ENCODE measurements at regions not wholly inside any gene's neighbourhood (a gene's known extent, or its start where the extent isn't known, plus 50 kb on each side); places are given as distances from the start of the nearest gene placed in this dataset.

DNA sequence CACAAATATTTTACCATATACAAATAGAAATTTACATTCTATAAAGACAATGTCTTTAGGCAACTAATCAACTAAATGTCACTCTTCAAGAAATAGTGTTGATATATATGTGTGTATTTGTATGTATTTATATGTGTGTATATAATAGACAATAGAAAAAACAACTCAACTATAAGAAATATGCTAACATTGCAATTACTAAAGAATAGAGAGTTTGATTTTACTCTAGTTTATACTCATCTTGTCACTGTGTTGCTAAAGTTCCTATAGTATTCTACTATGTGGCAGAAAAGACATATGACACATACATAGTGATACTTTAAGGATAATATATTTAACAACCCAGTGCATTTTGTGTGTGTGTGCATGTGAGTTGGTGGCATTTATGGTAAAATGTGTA lies 1728.3 kb downstream of the PLA2G4A start:
- H2AFZ ChIP-seq (ENCODE audit: low read length) = no peak overlapping the region
- H3K4me1 ChIP-seq (ENCODE audit: insufficient read depth, low read length, severe bottlenecking) = no peaks in the 10 kb centered on the region
- no peak overlapping the region for H3K4me3 ChIP-seq (ENCODE audit: low read depth, low read length, poor library complexity, severe bottlenecking)
- no peak for TF ChIP-seq EZH2 (IDR thresholded peaks at IDR 0.05; ENCODE audit: borderline replicate concordance, low read length)
- TF ChIP-seq, protein P1, sequence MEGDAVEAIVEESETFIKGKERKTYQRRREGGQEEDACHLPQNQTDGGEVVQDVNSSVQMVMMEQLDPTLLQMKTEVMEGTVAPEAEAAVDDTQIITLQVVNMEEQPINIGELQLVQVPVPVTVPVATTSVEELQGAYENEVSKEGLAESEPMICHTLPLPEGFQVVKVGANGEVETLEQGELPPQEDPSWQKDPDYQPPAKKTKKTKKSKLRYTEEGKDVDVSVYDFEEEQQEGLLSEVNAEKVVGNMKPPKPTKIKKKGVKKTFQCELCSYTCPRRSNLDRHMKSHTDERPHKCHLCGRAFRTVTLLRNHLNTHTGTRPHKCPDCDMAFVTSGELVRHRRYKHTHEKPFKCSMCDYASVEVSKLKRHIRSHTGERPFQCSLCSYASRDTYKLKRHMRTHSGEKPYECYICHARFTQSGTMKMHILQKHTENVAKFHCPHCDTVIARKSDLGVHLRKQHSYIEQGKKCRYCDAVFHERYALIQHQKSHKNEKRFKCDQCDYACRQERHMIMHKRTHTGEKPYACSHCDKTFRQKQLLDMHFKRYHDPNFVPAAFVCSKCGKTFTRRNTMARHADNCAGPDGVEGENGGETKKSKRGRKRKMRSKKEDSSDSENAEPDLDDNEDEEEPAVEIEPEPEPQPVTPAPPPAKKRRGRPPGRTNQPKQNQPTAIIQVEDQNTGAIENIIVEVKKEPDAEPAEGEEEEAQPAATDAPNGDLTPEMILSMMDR (IDR thresholded peaks at IDR 0.05; ENCODE audit: low read length) = no peak
- no peak overlapping the region for H3K4me2 ChIP-seq (ENCODE audit: low read length)
- no peaks in the 10 kb centered on the region for H3K79me2 ChIP-seq (ENCODE audit: insufficient read depth, low read length)
- no peak overlapping the region for H3K27ac ChIP-seq (ENCODE audit: low read depth, low read length, poor library complexity, severe bottlenecking)
- no peaks in the 10 kb centered on the region for H4K20me1 ChIP-seq (ENCODE audit: insufficient read depth, low read length)
- no peaks in the 10 kb centered on the region for H3K9me3 ChIP-seq (ENCODE audit: low read length)
- H3F3A ChIP-seq (ENCODE audit: insufficient read depth, low read length) = no peaks in the 10 kb centered on the region
- H3K36me3 ChIP-seq (ENCODE audit: insufficient read depth, low read length) = no peaks in the 10 kb centered on the region
- no peaks in the 10 kb centered on the region for H3K27me3 ChIP-seq (ENCODE audit: insufficient read depth, low read length)
- no peaks in the 10 kb centered on the region for H3K9me2 ChIP-seq (ENCODE audit: low read depth, low read length)
- no peak overlapping the region for H3K9ac ChIP-seq (ENCODE audit: low read length)

DNA sequence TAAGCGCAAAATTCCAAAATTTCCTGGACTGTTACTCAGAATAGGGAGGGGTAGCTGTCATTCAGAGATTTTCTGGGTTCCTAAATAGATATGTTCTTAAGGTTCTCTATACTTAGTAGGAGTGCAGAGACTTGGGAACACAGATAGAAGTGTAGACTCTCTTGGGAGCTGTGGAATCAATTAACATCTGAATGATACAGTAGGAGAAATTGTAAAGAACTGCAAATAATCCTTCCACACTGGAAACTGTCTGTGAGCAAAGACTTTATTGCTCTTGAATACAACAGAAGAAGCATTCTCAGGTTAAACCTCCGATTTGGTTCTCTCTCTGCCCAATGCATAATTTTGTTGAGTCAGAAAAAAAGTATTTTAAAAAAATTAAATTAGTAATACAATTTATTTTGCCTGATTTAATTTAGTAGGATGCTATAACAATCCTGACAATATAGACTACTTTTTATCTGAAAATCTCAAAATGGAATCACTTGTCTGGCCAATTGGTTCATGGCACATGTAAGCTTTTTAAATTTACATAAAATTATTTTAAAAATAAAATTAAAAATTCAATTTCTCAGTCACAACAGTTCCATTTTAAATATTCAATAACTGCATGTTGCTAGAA lies 1754.3 kb downstream of the PLA2G4A start:
- Histone ChIP-seq H4K20me1 (ENCODE audit: insufficient read depth, low read length) (no peaks in the 10 kb centered on the region), H3K27me3 (ENCODE audit: insufficient read depth, low read length) (no peaks in the 10 kb centered on the region), H3F3A (ENCODE audit: insufficient read depth, low read length) (no peaks in the 10 kb centered on the region), H3K9ac (ENCODE audit: low read length) (no peak overlapping the region), H3K4me1 (ENCODE audit: insufficient read depth, low read length, severe bottlenecking) (no peaks in the 10 kb centered on the region), H3K9me3 (ENCODE audit: low read length) (no peaks in the 10 kb centered on the region), H2AFZ (ENCODE audit: low read length) (no peak overlapping the region), H3K4me2 (ENCODE audit: low read length) (no peak overlapping the region), H3K79me2 (ENCODE audit: insufficient read depth, low read length) (no peaks in the 10 kb centered on the region), H3K36me3 (ENCODE audit: insufficient read depth, low read length) (no peaks in the 10 kb centered on the region), H3K9me2 (ENCODE audit: low read depth, low read length) (no peaks in the 10 kb centered on the region), H3K4me3 (ENCODE audit: low read depth, low read length, poor library complexity, severe bottlenecking) (no peak overlapping the region), H3K27ac (ENCODE audit: low read depth, low read length, poor library complexity, severe bottlenecking) (no peak overlapping the region)
- no peak for TF ChIP-seq EZH2 (IDR thresholded peaks at IDR 0.05; ENCODE audit: borderline replicate concordance, low read length)
- TF ChIP-seq, protein P1 (IDR thresholded peaks at IDR 0.05; ENCODE audit: low read length) = no peak

GRCh38 chr1:188584119-188584518 lies 1755.4 kb downstream of the PLA2G4A start:
- TF ChIP-seq, protein P1 (IDR thresholded peaks at IDR 0.05; ENCODE audit: low read length) = no peak
- no peak for TF ChIP-seq EZH2 (IDR thresholded peaks at IDR 0.05; ENCODE audit: borderline replicate concordance, low read length)
- no peak overlapping the region for H3K27ac ChIP-seq (ENCODE audit: low read depth, low read length, poor library complexity, severe bottlenecking)
- H3K79me2 ChIP-seq (ENCODE audit: insufficient read depth, low read length) = no peaks in the 10 kb centered on the region
- no peak overlapping the region for H3K4me2 ChIP-seq (ENCODE audit: low read length)
- no peaks in the 10 kb centered on the region for H3K9me2 ChIP-seq (ENCODE audit: low read depth, low read length)
- no peaks in the 10 kb centered on the region for H4K20me1 ChIP-seq (ENCODE audit: insufficient read depth, low read length)
- no peak overlapping the region for H3K4me3 ChIP-seq (ENCODE audit: low read depth, low read length, poor library complexity, severe bottlenecking)
- no peaks in the 10 kb centered on the region for H3K4me1 ChIP-seq (ENCODE audit: insufficient read depth, low read length, severe bottlenecking)
- no peak overlapping the region for H2AFZ ChIP-seq (ENCODE audit: low read length)
- no peaks in the 10 kb centered on the region for H3K9me3 ChIP-seq (ENCODE audit: low read length)
- H3K9ac ChIP-seq (ENCODE audit: low read length) = no peak overlapping the region
- no peaks in the 10 kb centered on the region for H3K36me3 ChIP-seq (ENCODE audit: insufficient read depth, low read length)
- no peaks in the 10 kb centered on the region for H3K27me3 ChIP-seq (ENCODE audit: insufficient read depth, low read length)
- no peaks in the 10 kb centered on the region for H3F3A ChIP-seq (ENCODE audit: insufficient read depth, low read length)
